GM18507 (cell line): ENCODE measurements at regions not wholly inside any gene's neighbourhood (a gene's known extent, or its start where the extent isn't known, plus 50 kb on each side); places are given as distances from the start of the nearest gene placed in this dataset.

Source experiments
- DNase-seq: peaks from one replicate; pipeline ENCODE4 v3.0.0; 2011; ENCODE audit warnings: low read depth; ENCODE audit not compliant: insufficient read length; ENCODE audit errors: extremely low spot score
- FAIRE-seq: peaks from 2 replicates; lab custom pipeline; 2011; peaks lifted over from hg19 to GRCh38; lab: Jason Lieb, UNC

DNA sequence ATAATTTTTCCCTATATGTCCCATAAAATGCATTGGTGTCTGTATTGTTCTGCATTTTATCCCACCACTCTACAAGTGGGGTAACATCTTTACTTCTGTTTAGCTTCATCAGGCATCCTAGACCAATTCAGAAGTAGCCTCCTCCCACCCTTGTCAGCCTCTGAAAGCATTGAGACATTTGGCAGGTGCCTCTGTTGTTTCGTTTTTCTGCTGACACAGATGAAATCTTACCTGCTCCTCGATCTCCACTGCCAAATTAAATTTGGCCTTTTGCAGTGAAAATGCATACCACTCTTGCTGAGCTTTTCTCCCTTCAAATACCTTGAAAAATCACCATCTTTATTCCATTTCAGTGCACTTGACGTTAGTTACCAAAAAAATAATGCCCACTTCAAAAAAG is 83.5 kb upstream of the STARD13 start:
- FAIRE-seq (no peak), DNase-seq (no peak)

GRCh38 chr13:33372251-33372919 is 86.8 kb upstream of the STARD13 start:
- DNase-seq (no peak), FAIRE-seq (no peak)

DNA sequence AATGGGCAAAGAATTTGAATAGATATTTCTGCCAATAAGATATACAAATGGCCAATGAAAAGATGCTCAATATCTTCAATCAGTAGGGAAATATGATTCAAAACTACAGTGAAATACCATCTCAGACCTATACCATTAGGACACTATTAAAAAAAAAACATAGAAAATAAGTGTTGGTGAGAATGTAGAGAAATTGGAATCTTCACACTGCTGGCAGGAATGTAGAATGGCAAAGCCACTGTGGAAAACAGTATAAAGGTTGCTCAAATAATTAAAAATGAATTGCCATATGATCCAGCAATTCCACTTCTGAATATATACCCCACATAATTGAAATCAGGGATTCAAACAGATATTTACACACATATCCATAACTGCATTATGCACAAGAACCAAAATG is 88.1 kb upstream of the STARD13 start:
- FAIRE-seq, result no peak
- DNase-seq, result no peak

GRCh38 chr13:33375421-33375820 is 89.9 kb upstream of the STARD13 start:
- DNase-seq, result no peak
- FAIRE-seq, result no peak

GRCh38 chr13:33376212-33376611 is 90.7 kb upstream of the STARD13 start:
- FAIRE-seq, result no peak
- DNase-seq, result no peak

- no peak for FAIRE-seq
- no peak for DNase-seq
Observed at GRCh38 chr13:33377411-33377810, 91.9 kb upstream of the STARD13 start.

DNA sequence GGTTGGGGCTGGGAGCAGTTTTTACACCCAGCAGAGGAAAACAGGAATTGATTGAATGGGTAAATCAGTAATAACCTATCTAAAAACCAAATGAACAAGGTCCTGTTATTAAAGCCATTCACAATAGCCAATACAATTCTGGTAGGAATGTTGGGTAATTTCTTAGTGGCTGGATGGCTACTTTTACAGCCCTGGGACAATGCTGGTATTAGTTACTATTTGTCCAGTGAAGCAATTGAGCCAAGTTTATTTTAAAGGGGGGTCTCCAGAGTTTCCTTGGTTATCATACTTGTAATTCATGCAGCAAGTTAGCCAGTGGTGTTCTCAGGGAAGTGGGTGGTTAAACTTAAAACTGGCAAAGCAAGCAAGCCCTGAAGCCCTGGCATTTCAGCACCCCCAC is 92.3 kb upstream of the STARD13 start:
- FAIRE-seq, result no peak

GRCh38 chr13:33379608-33380007 is 94.1 kb upstream of the STARD13 start:
- DNase-seq, result no peak
- FAIRE-seq, result no peak

More for the DNA sequence above, 92.3 kb upstream of the STARD13 start:
- no peak for DNase-seq

DNA sequence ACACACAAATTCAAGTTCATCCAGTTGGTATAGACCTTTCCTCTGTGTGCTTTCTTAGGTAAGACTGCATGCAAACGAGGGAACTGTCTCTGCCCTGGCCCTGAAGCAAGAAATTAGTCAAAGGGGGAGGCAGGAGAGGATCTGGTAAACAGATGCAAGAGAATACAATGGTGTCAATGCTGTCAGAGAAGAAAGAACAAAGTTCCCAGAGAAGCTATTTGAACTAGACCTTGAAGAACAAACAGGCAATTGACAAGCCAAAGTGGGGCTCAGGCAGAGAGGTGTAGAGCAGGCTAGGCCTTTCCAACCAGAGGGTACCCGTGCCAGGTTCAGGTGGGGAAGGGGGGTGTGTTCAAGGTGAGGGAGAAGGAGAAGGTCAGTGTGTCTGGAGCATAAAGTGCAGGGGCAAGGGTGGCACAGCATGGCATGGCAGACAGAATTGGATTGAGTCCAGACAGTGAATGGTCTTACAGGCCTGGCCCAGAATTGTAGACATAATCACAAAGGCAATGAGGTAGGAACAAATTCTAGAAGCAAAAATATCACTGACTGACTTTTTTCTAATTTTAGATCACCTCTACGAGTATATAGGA is 95.0 kb upstream of the STARD13 start:
- no peak for FAIRE-seq
- no peak for DNase-seq

DNA sequence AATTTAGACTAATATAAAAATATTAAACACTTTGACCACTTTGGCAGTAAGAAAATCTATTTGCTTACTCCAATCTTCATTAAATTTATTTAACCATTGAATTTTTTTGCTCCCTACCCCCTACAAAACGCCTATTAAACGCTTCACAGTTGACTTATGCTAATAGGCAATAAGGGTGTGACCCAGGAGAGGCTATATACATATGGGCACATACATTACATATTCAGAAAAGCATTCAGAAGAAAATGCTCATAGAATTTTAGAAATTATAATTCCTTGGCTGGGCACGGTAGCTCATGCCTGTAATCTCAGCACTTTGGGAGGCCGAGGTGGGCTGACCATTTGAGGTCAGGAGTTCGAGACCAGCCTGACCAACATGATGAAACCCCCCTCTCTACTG is 95.6 kb upstream of the STARD13 start:
- no peak for FAIRE-seq

DNA sequence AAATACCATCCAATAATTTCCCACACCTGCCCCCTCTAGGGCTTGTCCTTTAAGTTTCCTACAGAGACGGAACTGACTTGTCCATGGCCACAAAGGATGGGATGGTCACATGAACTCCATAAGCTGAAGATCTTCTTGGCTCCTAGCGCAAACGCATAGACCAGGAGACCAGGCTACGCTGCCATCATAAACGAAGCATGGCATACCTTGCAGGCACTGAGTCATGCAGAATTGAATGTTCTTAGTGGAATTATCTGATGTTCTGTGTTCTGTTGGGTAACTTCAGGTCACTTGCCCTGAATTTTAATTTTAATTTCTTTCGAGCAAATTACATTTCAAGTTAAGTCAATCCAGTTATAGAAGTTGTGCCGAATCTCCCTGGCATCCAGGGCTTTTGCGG is 96.4 kb upstream of the STARD13 start:
- no peak for FAIRE-seq
- DNase-seq, result no peak

More for the DNA sequence above, 95.6 kb upstream of the STARD13 start:
- DNase-seq, result no peak

GRCh38 chr13:33383724-33384577 is 98.4 kb upstream of the STARD13 start:
- DNase-seq (no peak), FAIRE-seq (no peak)

- DNase-seq (no peak), FAIRE-seq (no peak)
Observed at GRCh38 chr13:33388286-33388998, 102.9 kb upstream of the STARD13 start.

- FAIRE-seq (no peak), DNase-seq (no peak)
Observed at GRCh38 chr13:33392794-33393405, 107.3 kb upstream of the STARD13 start.

DNA sequence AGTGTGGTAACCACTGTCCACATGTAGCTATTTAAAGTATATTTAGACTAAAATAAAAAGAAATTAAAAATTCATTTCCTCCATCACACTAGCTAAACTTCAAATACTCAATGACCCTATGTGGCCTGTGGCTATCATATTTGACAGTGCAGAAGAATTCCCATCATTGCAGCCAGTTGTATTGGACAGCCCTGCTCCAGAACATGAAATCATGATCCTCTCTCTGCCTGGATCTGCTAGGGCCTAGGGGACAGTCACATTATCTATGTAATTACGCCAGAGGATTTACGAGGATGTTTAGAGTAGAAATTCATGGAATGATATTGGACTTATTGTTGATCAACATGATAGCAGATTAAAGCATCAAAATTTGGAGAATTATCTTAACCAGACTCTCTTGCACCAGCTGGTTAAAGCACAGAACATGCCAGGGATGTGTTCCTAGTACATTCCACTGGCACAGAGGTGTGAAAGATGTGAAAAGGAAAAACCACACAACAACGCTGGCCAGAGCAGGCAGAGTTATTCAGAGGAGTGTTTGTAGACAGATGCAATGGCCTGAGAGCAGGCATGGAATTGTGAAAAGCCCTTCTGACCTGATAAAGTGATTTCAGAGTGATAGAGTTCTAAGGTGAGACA is 108.9 kb upstream of the STARD13 start:
- FAIRE-seq (no peak), DNase-seq (no peak)

- FAIRE-seq, result no peak
- DNase-seq, result no peak
Observed at GRCh38 chr13:33401238-33401637, 115.7 kb upstream of the STARD13 start.

DNA sequence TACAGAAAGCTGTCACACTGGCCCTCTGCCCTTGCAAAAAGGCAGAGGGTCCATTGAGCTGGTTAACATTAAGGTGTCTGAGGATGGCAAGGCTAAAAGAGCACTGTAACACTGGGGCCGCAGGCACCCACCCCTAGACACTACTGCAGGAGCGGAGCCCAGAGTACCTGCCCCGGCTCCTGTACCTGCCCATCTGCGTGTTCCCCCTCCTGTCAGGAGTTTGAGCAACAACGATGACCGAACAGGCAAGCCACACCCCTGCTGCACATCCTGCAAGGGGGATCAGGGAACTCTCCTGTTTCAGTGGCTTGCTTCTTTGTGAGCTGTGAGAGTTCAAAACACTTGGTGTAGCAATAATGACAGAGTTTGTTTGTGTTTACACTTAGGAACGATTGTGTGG is 117.4 kb upstream of the STARD13 start:
- DNase-seq, result no peak
- no peak for FAIRE-seq

GRCh38 chr13:33403807-33404362 is 118.3 kb upstream of the STARD13 start:
- no peak for FAIRE-seq
- no peak for DNase-seq

- DNase-seq (no peak), FAIRE-seq (no peak)
Observed at GRCh38 chr13:33405371-33405770, 119.8 kb upstream of the STARD13 start.
